ENCODE measurements at regions not wholly inside any gene's neighbourhood (a gene's known extent, or its start where the extent isn't known, plus 50 kb on each side); places are given as distances from the start of the nearest gene placed in this dataset.
A peak's percentile ranks its signal among the peaks of the same experiment; 100 is the strongest.

- TF ChIP-seq, protein P1, sequence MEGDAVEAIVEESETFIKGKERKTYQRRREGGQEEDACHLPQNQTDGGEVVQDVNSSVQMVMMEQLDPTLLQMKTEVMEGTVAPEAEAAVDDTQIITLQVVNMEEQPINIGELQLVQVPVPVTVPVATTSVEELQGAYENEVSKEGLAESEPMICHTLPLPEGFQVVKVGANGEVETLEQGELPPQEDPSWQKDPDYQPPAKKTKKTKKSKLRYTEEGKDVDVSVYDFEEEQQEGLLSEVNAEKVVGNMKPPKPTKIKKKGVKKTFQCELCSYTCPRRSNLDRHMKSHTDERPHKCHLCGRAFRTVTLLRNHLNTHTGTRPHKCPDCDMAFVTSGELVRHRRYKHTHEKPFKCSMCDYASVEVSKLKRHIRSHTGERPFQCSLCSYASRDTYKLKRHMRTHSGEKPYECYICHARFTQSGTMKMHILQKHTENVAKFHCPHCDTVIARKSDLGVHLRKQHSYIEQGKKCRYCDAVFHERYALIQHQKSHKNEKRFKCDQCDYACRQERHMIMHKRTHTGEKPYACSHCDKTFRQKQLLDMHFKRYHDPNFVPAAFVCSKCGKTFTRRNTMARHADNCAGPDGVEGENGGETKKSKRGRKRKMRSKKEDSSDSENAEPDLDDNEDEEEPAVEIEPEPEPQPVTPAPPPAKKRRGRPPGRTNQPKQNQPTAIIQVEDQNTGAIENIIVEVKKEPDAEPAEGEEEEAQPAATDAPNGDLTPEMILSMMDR (IDR thresholded peaks at IDR 0.05; ENCODE audit: poor library complexity, severe bottlenecking), result no peak
- no peak for ATAC-seq (ENCODE audit: low read depth)
- Histone ChIP-seq H3K9me3 (ENCODE audit: severe bottlenecking) (no peaks in the 10 kb centered on the region), H3K4me3 (ENCODE audit: severe bottlenecking) (no peak overlapping the region), H3K36me3 (ENCODE audit: low read depth) (no peaks in the 10 kb centered on the region; the same call in 1 of the 2 replicates), H3K27ac (ENCODE audit: poor library complexity, severe bottlenecking) (no peak overlapping the region), H3K4me1 (ENCODE audit: insufficient read depth, poor library complexity, severe bottlenecking) (peaks cover 5% of the 10 kb centered on the region), H3K27me3 (ENCODE audit: insufficient read depth, poor library complexity, severe bottlenecking) (peaks cover 3% of the 10 kb centered on the region)
- DNase-seq (ENCODE audit: low spot score), result no peak
These were observed 159.5 kb upstream of the FTMT start for GRCh38 chr5:121692158-121692557.

DNA sequence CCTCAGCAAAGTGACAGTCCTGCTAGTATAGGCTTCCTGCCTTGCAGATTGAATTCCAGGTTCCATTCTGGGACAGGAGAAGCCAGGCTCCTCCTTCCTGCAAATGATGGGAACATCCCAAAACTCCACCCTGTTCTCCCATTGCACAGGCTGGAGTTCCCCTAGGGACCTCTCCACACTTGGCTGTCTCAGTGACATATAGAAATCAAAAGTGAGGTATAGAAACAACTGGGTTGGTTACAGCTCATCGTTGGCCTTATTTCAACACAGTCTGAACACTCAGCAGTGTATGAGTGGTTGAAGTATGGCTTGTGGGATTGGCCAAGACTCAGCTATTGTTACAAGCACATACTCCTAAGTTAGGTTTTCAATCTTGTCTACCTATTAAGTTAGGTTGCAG is 157.8 kb upstream of the FTMT start:
- H3K9me3 ChIP-seq (ENCODE audit: severe bottlenecking), result no peaks in the 10 kb centered on the region
- TF ChIP-seq, protein P1 (IDR thresholded peaks at IDR 0.05; ENCODE audit: poor library complexity, severe bottlenecking), result no peak
- H3K4me3 ChIP-seq (ENCODE audit: severe bottlenecking), result no peak overlapping the region
- H3K27ac ChIP-seq (ENCODE audit: poor library complexity, severe bottlenecking), result no peak overlapping the region
- H3K27me3 ChIP-seq (ENCODE audit: insufficient read depth, poor library complexity, severe bottlenecking), result peaks cover 3% of the 10 kb centered on the region
- ATAC-seq (ENCODE audit: low read depth) (peak; percentile 46; the same call in 2 of the 3 replicates), DNase-seq (ENCODE audit: low spot score) (no peak)
- H3K4me1 ChIP-seq (ENCODE audit: insufficient read depth, poor library complexity, severe bottlenecking), result peaks cover 5% of the 10 kb centered on the region
- no peaks in the 10 kb centered on the region; the same call in 1 of the 2 replicates for H3K36me3 ChIP-seq (ENCODE audit: low read depth)

DNA sequence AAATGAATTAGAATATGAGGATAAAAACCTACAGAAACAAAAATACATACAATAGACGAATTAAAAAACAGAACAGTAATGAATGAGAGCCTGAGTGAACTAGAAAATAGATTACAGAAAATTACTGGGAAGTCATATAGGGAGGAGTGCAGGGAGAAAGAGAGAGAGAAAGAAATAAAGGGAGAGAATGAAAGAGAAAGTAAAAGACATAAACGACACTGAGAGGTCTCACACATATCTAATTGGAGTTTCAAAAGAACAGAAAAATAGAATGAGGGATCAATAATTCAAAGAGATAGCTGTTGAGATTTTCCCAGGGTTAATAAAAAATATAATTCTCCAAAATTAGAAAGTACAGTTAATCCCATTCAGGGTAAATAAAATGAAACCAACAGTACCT is 156.4 kb upstream of the FTMT start:
- TF ChIP-seq, protein P1 (IDR thresholded peaks at IDR 0.05; ENCODE audit: poor library complexity, severe bottlenecking), result no peak
- peak overlapping the region; percentile 4 for H3K4me3 ChIP-seq (ENCODE audit: severe bottlenecking)

GRCh38 chr5:121698690-121699089 is 153.0 kb upstream of the FTMT start:
- ATAC-seq (ENCODE audit: low read depth), result no peak
- Histone ChIP-seq H3K36me3 (ENCODE audit: low read depth) (no peaks in the 10 kb centered on the region), H3K27me3 (ENCODE audit: insufficient read depth, poor library complexity, severe bottlenecking) (no peaks in the 10 kb centered on the region), H3K4me3 (ENCODE audit: severe bottlenecking) (no peak overlapping the region), H3K9me3 (ENCODE audit: severe bottlenecking) (no peaks in the 10 kb centered on the region), H3K27ac (ENCODE audit: poor library complexity, severe bottlenecking) (no peak overlapping the region), H3K4me1 (ENCODE audit: insufficient read depth, poor library complexity, severe bottlenecking) (peaks cover 5% of the 10 kb centered on the region)
- no peak for DNase-seq (ENCODE audit: low spot score)
- TF ChIP-seq, protein P1 (IDR thresholded peaks at IDR 0.05; ENCODE audit: poor library complexity, severe bottlenecking), result no peak

More for the DNA sequence above, 156.4 kb upstream of the FTMT start:
- DNase-seq (ENCODE audit: low spot score) (no peak), ATAC-seq (ENCODE audit: low read depth) (no peak)
- Histone ChIP-seq H3K9me3 (ENCODE audit: severe bottlenecking) (no peaks in the 10 kb centered on the region), H3K4me1 (ENCODE audit: insufficient read depth, poor library complexity, severe bottlenecking) (peaks cover 5% of the 10 kb centered on the region), H3K36me3 (ENCODE audit: low read depth) (no peaks in the 10 kb centered on the region; the same call in 1 of the 2 replicates), H3K27me3 (ENCODE audit: insufficient read depth, poor library complexity, severe bottlenecking) (peaks cover 3% of the 10 kb centered on the region), H3K27ac (ENCODE audit: poor library complexity, severe bottlenecking) (no peak overlapping the region)

DNA sequence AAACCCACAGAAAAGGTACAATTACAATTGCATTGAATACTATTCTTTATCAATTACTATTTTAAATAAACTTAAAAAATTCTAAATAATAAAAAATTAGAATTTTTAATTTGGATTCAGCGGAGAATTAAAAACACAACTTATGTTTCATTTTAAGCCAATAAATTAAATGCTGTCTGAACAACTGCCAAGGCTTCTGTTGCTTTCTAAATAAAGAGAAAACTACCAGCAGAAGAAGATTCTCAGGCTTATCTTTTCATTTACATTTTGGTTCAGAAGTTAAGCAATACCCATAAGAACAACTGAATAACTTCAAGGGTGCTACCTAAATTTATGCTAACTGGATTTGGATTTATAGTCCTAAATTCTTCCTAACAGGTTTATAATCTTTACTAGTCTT is 150.0 kb upstream of the FTMT start:
- no peaks in the 10 kb centered on the region for H3K4me1 ChIP-seq (ENCODE audit: insufficient read depth, poor library complexity, severe bottlenecking)
- TF ChIP-seq, protein P1 (IDR thresholded peaks at IDR 0.05; ENCODE audit: poor library complexity, severe bottlenecking), result no peak
- no peaks in the 10 kb centered on the region for H3K27me3 ChIP-seq (ENCODE audit: insufficient read depth, poor library complexity, severe bottlenecking)
- H3K27ac ChIP-seq (ENCODE audit: poor library complexity, severe bottlenecking), result no peak overlapping the region
- DNase-seq (ENCODE audit: low spot score) (no peak), ATAC-seq (ENCODE audit: low read depth) (no peak)
- H3K9me3 ChIP-seq (ENCODE audit: severe bottlenecking), result no peaks in the 10 kb centered on the region
- H3K4me3 ChIP-seq (ENCODE audit: severe bottlenecking), result no peak overlapping the region
- no peaks in the 10 kb centered on the region for H3K36me3 ChIP-seq (ENCODE audit: low read depth)

Data from RWPE2 (cell line).